ENCODE measurements at regions not wholly inside any gene's neighbourhood (a gene's known extent, or its start where the extent isn't known, plus 50 kb on each side); places are given as distances from the start of the nearest gene placed in this dataset.
"Not testable (repeated sequence)": the region's sequence is repeated elsewhere in the genome, so short reads cannot be mapped to it uniquely, and the experiment has no call there.

GRCh38 chr10:61010863-61011262, 66.9 kb upstream of the RHOBTB1 start (continued):
- TF ChIP-seq, protein P1, sequence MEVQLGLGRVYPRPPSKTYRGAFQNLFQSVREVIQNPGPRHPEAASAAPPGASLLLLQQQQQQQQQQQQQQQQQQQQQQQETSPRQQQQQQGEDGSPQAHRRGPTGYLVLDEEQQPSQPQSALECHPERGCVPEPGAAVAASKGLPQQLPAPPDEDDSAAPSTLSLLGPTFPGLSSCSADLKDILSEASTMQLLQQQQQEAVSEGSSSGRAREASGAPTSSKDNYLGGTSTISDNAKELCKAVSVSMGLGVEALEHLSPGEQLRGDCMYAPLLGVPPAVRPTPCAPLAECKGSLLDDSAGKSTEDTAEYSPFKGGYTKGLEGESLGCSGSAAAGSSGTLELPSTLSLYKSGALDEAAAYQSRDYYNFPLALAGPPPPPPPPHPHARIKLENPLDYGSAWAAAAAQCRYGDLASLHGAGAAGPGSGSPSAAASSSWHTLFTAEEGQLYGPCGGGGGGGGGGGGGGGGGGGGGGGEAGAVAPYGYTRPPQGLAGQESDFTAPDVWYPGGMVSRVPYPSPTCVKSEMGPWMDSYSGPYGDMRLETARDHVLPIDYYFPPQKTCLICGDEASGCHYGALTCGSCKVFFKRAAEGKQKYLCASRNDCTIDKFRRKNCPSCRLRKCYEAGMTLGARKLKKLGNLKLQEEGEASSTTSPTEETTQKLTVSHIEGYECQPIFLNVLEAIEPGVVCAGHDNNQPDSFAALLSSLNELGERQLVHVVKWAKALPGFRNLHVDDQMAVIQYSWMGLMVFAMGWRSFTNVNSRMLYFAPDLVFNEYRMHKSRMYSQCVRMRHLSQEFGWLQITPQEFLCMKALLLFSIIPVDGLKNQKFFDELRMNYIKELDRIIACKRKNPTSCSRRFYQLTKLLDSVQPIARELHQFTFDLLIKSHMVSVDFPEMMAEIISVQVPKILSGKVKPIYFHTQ (CRISPR knock-in tag; IDR thresholded peaks at IDR 0.05), result no peak
- no peak for TF ChIP-seq JAZF1 (CRISPR knock-in tag; IDR thresholded peaks at IDR 0.05)
- TF ChIP-seq GRHL2 (CRISPR knock-in tag; IDR thresholded peaks at IDR 0.05; ENCODE audit: insufficient replicate concordance, severe bottlenecking), result no peak
- no peak for TF ChIP-seq OVOL2 (CRISPR knock-in tag; IDR thresholded peaks at IDR 0.05; ENCODE audit: borderline replicate concordance)
- TF ChIP-seq, protein P2, sequence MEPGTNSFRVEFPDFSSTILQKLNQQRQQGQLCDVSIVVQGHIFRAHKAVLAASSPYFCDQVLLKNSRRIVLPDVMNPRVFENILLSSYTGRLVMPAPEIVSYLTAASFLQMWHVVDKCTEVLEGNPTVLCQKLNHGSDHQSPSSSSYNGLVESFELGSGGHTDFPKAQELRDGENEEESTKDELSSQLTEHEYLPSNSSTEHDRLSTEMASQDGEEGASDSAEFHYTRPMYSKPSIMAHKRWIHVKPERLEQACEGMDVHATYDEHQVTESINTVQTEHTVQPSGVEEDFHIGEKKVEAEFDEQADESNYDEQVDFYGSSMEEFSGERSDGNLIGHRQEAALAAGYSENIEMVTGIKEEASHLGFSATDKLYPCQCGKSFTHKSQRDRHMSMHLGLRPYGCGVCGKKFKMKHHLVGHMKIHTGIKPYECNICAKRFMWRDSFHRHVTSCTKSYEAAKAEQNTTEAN (CRISPR knock-in tag; IDR thresholded peaks at IDR 0.05), result no peak
- no peak for TF ChIP-seq HMGA2 (CRISPR knock-in tag; IDR thresholded peaks at IDR 0.05)

- POLR2A ChIA-PET, result not testable (repeated sequence)
Measured at GRCh38 chr10:61003069-61003468, 59.1 kb upstream of the RHOBTB1 start.

DNA sequence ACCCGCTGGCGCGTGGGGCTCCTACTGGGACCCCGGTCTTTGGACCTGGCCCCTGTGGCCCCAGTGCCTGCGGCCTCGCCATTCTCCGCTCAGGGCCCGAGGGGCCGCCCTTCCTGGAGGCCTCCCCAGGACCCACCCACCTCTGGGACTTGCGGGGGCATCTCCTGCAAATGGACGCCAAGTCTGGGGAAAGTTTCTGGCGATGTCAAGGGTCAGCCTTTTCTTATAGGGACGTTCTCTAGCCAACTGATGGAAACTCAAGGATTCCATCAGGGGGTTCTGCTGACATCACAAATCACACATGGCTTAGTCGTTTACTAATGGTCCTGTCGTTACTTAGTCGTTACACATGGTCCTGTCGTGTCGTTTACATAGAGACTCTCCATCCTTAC, 57.7 kb upstream of the RHOBTB1 start:
- Mint-ChIP-seq H3K27me3 (ENCODE audit: low read depth) (peaks cover 30% of the 10 kb centered on the region), H3K27ac (no peak overlapping the region), H3K4me3 (peak overlapping the region; percentile 69), H3K9me3 (no peaks in the 10 kb centered on the region), H3K4me1 (peaks cover 5% of the 10 kb centered on the region; the same call in 1 of the 2 replicates), H3K36me3 (no peaks in the 10 kb centered on the region)
- DNase-seq (ENCODE audit: low spot score) (no peak), ATAC-seq (no peak; the same call in 1 of the 2 replicates)
- ChIA-PET POLR2A (no interaction called here), CTCF (no interaction called here)
- peak; percentile 21; the same call in 1 of the 2 replicates for TF ChIP-seq ZNF423 (CRISPR knock-in tag; IDR thresholded peaks at IDR 0.05)
- TF ChIP-seq USF1 (CRISPR knock-in tag; IDR thresholded peaks at IDR 0.05), result no peak

More at GRCh38 chr10:61003069-61003468, 59.1 kb upstream of the RHOBTB1 start:
- CTCF ChIA-PET; H3K27ac Mint-ChIP-seq; H3K4me3 Mint-ChIP-seq; H3K36me3 Mint-ChIP-seq; DNase-seq (ENCODE audit: low spot score); ATAC-seq; H3K4me1 Mint-ChIP-seq; H3K9me3 Mint-ChIP-seq: not testable (repeated sequence)
- H3K27me3 Mint-ChIP-seq (ENCODE audit: low read depth), result peaks cover 30% of the 10 kb centered on the region

- Mint-ChIP-seq H3K9me3 (no peaks in the 10 kb centered on the region), H3K36me3 (no peaks in the 10 kb centered on the region), H3K27ac (no peak overlapping the region), H3K4me3 (peak overlapping the region; percentile 82), H3K27me3 (ENCODE audit: low read depth) (peaks cover 30% of the 10 kb centered on the region), H3K4me1 (peaks cover 7% of the 10 kb centered on the region; the same call in 1 of the 2 replicates)
- peak; percentile 66 for DNase-seq (ENCODE audit: low spot score)
- POLR2A ChIA-PET, result no interaction called here
- ATAC-seq, result peak; percentile 90
- CTCF ChIA-PET, result interaction anchor here (0.7 kb wide), 1 partner anchor 24 kb away, joined by 3 read pairs; no protein-coding TSS in a partner anchor
- TF ChIP-seq TEAD4 (CRISPR knock-in tag; IDR thresholded peaks at IDR 0.05) (no peak), NFATC4 (CRISPR knock-in tag; IDR thresholded peaks at IDR 0.05) (no peak), FOXP1 (CRISPR knock-in tag; IDR thresholded peaks at IDR 0.05; ENCODE audit: borderline replicate concordance) (no peak), CREM (CRISPR knock-in tag; IDR thresholded peaks at IDR 0.05) (no peak), ERG (CRISPR knock-in tag; IDR thresholded peaks at IDR 0.05) (no peak), NR3C1 (CRISPR knock-in tag; conservative IDR thresholded peaks at IDR 0.05; ENCODE audit: low read depth) (0 out of 2 replicates have a peak, but pooled peaks have one; percentile 24)
- TF ChIP-seq, protein P3, sequence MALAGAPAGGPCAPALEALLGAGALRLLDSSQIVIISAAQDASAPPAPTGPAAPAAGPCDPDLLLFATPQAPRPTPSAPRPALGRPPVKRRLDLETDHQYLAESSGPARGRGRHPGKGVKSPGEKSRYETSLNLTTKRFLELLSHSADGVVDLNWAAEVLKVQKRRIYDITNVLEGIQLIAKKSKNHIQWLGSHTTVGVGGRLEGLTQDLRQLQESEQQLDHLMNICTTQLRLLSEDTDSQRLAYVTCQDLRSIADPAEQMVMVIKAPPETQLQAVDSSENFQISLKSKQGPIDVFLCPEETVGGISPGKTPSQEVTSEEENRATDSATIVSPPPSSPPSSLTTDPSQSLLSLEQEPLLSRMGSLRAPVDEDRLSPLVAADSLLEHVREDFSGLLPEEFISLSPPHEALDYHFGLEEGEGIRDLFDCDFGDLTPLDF (CRISPR knock-in tag; IDR thresholded peaks at IDR 0.05), result no peak
- TF ChIP-seq, protein P4, sequence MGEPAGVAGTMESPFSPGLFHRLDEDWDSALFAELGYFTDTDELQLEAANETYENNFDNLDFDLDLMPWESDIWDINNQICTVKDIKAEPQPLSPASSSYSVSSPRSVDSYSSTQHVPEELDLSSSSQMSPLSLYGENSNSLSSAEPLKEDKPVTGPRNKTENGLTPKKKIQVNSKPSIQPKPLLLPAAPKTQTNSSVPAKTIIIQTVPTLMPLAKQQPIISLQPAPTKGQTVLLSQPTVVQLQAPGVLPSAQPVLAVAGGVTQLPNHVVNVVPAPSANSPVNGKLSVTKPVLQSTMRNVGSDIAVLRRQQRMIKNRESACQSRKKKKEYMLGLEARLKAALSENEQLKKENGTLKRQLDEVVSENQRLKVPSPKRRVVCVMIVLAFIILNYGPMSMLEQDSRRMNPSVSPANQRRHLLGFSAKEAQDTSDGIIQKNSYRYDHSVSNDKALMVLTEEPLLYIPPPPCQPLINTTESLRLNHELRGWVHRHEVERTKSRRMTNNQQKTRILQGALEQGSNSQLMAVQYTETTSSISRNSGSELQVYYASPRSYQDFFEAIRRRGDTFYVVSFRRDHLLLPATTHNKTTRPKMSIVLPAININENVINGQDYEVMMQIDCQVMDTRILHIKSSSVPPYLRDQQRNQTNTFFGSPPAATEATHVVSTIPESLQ (CRISPR knock-in tag; IDR thresholded peaks at IDR 0.05), result no peak
Measured at GRCh38 chr10:61000769-61001730, 57.1 kb upstream of the RHOBTB1 start.
